Lower leg skin (tissue), 3 donors: ENCODE measurements at regions not wholly inside any gene's neighbourhood (a gene's known extent, or its start where the extent isn't known, plus 50 kb on each side); places are given as distances from the start of the nearest gene placed in this dataset.

Source experiments
- CTCF ChIP-seq, 3 donors: fragments of 450-650 bp; IDR thresholded peaks; one replicate each; pipeline ENCODE4 v1.5.1; 2016; ENCODE audit warnings: antibody characterized with exemption in 3 of 3, mild to moderate bottlenecking in 3 of 3, moderate library complexity in 2 of 3
- POLR2A ChIP-seq, 2 donors: fragments of 450-650 bp; IDR thresholded peaks; one replicate each; pipeline ENCODE4 v1.6.1; 2016 to 2017; ENCODE audit warnings: antibody characterized with exemption in 2 of 2, mild to moderate bottlenecking in 1 of 2, moderate library complexity in 1 of 2

- TF ChIP-seq CTCF (IDR thresholded peaks at IDR 0.05) (no peak), POLR2A (IDR thresholded peaks at IDR 0.05) (no peak)
Observed at GRCh38 chr14:104420990-104421389, 158.6 kb upstream of the C14orf180 start.
